OCI-LY7 (cell line): ENCODE measurements at regions not wholly inside any gene's neighbourhood (a gene's known extent, or its start where the extent isn't known, plus 50 kb on each side); places are given as distances from the start of the nearest gene placed in this dataset.

Source experiments
- BruUV-seq: library from RNA; stranded (reverse); fragments of 400-500 nt; replicated peaks from 2 replicates; lab custom pipeline; 2021; lab: Mats Ljungman, UMichigan
- CTCF ChIA-PET: fragments of 300-600 bp; sonication (Branson Sonifier 250); formaldehyde crosslinking; loops from one replicate; lab custom pipeline; 2022; ENCODE audit warnings: antibody characterized with exemption; ENCODE audit not compliant: unreplicated experiment; lab: Charles Lee
- POLR2A ChIA-PET: fragments of 300-600 bp; sonication (Branson Sonifier 250); formaldehyde crosslinking; loops from one replicate; lab custom pipeline; 2022; ENCODE audit warnings: antibody characterized with exemption; lab: Charles Lee
- DNase-seq: peaks from one replicate; pipeline ENCODE4 v3.0.0-alpha.2; 2015; ENCODE audit warnings: low spot score
- H2AFZ ChIP-seq: fragments of 200-600 bp; sonication (generic), shearing (Covaris generic); 2 replicates; pipeline ENCODE4 v1.6.1; 2014; ENCODE audit warnings: mild to moderate bottlenecking, antibody characterized with exemption, low read length, moderate library complexity
- H3K27ac ChIP-seq: fragments of 200-600 bp; sonication (generic); 2 replicates; pipeline ENCODE4 v1.5.1; 2014; ENCODE audit warnings: mixed run types, low read depth, mild to moderate bottlenecking, moderate library complexity, low read length, inconsistent platforms; ENCODE audit not compliant: poor library complexity, severe bottlenecking
- H3K36me3 ChIP-seq: fragments of 200-600 bp; sonication (generic); 2 replicates; pipeline ENCODE4 v1.6.1; 2014; ENCODE audit warnings: mild to moderate bottlenecking, antibody characterized with exemption, low read length, moderate library complexity, mixed read lengths; ENCODE audit not compliant: insufficient read depth
- H3K4me1 ChIP-seq: fragments of 200-600 bp; sonication (generic); 2 replicates; pipeline ENCODE4 v1.5.1; 2014; ENCODE audit warnings: mild to moderate bottlenecking, low read length; ENCODE audit not compliant: insufficient read depth, poor library complexity, severe bottlenecking
- H3K4me2 ChIP-seq: fragments of 200-600 bp; sonication (generic); 2 replicates; pipeline ENCODE4 v1.6.1; 2014; ENCODE audit warnings: mild to moderate bottlenecking, low read length
- H3K4me3 ChIP-seq: fragments of 200-600 bp; sonication (generic); 2 replicates; pipeline ENCODE4 v1.5.1; 2014; ENCODE audit warnings: mild to moderate bottlenecking, low read depth, low read length; ENCODE audit not compliant: poor library complexity, severe bottlenecking
- H3K79me2 ChIP-seq: fragments of 200-600 bp; sonication (generic); 2 replicates; pipeline ENCODE4 v1.6.1; 2016; ENCODE audit warnings: low read depth, mild to moderate bottlenecking, low read length, moderate library complexity, mixed read lengths; ENCODE audit not compliant: insufficient read depth
- H3K9me2 ChIP-seq: fragments of 200-600 bp; sonication (generic); 2 replicates; pipeline ENCODE4 v1.6.1; 2016; ENCODE audit warnings: mild to moderate bottlenecking, low read length, mixed read lengths; ENCODE audit not compliant: insufficient read depth
- H3K9me3 ChIP-seq: fragments of 200-600 bp; sonication (generic); 2 replicates; pipeline ENCODE4 v1.6.1; 2014; ENCODE audit warnings: mild to moderate bottlenecking, mixed run types, low read length, mixed read lengths
- H4K20me1 ChIP-seq: fragments of 200-600 bp; sonication (generic); 2 replicates; pipeline ENCODE4 v1.6.1; 2014; ENCODE audit warnings: mild to moderate bottlenecking, antibody characterized with exemption, low read length, moderate library complexity, mixed read lengths; ENCODE audit not compliant: insufficient read depth
- EZH2phosphoT487 ChIP-seq: fragments of 200-600 bp; sonication (generic); IDR thresholded peaks from 2 replicates; pipeline ENCODE4 v1.6.1; 2018; ENCODE audit warnings: low read depth, borderline replicate concordance, mild to moderate bottlenecking, mixed run types, antibody characterized with exemption, low read length, moderate library complexity, mixed read lengths
- intact Hi-C: fragments of 100-400 bp; cut with micrococcal nuclease; formaldehyde crosslinking; loops from one replicate; pipeline ENCODE4 v1.10.0; 2022; ENCODE audit not compliant: unreplicated experiment
- TF ChIP-seq, protein P1 (sequence below): fragments of 200-600 bp; sonication (generic); conservative IDR thresholded peaks from 2 replicates; pipeline ENCODE4 v1.5.1; 2014; ENCODE audit warnings: mild to moderate bottlenecking, antibody characterized with exemption, low read length, moderate library complexity, mixed read lengths

DNA sequence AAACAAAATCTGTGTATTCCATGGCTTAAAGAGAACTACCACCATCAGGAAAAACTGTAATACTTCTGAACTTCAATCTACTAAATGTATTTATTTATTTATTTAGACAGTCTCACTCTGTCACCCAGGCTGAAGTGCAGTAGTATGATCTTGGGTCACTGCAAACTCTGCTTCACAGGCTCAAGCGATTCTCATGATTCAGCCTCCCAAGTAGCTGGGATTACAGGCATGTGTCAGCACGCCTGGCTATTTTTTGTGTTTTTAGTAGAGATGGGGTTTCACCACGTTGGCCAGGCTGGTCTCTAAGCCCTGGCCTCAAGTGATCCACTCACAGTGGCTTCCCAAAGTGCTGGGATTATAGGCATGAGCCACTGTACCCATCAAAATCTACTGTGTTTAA lies 202.3 kb upstream of the POU1F1 start:
- H3K4me3 ChIP-seq, result no peak overlapping the region
- no peak overlapping the region for H2AFZ ChIP-seq
- BruUV-seq, result no TSS peak
- ChIA-PET CTCF (no interaction called here), POLR2A (no interaction called here)
- no peak for TF ChIP-seq EZH2phosphoT487
- TF ChIP-seq, protein P1, sequence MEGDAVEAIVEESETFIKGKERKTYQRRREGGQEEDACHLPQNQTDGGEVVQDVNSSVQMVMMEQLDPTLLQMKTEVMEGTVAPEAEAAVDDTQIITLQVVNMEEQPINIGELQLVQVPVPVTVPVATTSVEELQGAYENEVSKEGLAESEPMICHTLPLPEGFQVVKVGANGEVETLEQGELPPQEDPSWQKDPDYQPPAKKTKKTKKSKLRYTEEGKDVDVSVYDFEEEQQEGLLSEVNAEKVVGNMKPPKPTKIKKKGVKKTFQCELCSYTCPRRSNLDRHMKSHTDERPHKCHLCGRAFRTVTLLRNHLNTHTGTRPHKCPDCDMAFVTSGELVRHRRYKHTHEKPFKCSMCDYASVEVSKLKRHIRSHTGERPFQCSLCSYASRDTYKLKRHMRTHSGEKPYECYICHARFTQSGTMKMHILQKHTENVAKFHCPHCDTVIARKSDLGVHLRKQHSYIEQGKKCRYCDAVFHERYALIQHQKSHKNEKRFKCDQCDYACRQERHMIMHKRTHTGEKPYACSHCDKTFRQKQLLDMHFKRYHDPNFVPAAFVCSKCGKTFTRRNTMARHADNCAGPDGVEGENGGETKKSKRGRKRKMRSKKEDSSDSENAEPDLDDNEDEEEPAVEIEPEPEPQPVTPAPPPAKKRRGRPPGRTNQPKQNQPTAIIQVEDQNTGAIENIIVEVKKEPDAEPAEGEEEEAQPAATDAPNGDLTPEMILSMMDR, result no peak
- H3K9me2 ChIP-seq, result no peaks in the 10 kb centered on the region
- no peaks in the 10 kb centered on the region for H3K9me3 ChIP-seq
- no peaks in the 10 kb centered on the region for H3K36me3 ChIP-seq
- no peaks in the 10 kb centered on the region for H3K79me2 ChIP-seq
- H3K4me2 ChIP-seq, result no peak overlapping the region
- no peaks in the 10 kb centered on the region for H3K4me1 ChIP-seq
- DNase-seq, result no peak
- no peaks in the 10 kb centered on the region for H4K20me1 ChIP-seq
- intact Hi-C loops, result loop anchor here (1.0 kb wide), 1 partner anchor 16 kb away; no protein-coding TSS in a partner anchor
- no peak overlapping the region for H3K27ac ChIP-seq

DNA sequence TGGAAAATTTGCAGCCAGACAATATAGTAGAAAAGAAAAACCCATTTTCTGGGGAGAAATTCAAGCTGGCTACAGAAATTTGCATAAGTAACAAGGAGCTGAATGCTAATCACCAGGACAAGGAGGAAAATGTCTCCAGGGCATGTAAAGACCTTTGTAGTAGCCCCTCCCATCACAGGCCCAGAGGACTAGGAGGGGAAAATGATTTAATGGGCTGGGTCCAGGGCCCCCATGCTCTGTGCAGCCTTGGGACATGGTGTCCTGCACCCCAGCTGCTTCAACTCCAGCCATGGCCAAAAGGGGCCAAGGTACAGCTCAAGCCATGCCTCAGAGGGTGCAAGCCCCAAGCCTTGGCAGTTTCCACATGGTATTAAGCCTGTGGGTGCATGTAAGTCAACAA lies 197.6 kb upstream of the POU1F1 start:
- no TSS peak for BruUV-seq
- H3K4me2 ChIP-seq, result no peak overlapping the region
- no peak overlapping the region for H2AFZ ChIP-seq
- intact Hi-C loops, result no loop called here
- no peak for DNase-seq
- H3K36me3 ChIP-seq, result no peaks in the 10 kb centered on the region
- no peak for TF ChIP-seq EZH2phosphoT487
- TF ChIP-seq, protein P1, result no peak
- H3K4me3 ChIP-seq, result no peak overlapping the region
- H3K9me2 ChIP-seq, result no peaks in the 10 kb centered on the region
- POLR2A ChIA-PET, result no interaction called here
- no peaks in the 10 kb centered on the region for H4K20me1 ChIP-seq
- no peaks in the 10 kb centered on the region for H3K9me3 ChIP-seq
- H3K4me1 ChIP-seq, result no peaks in the 10 kb centered on the region
- CTCF ChIA-PET, result no interaction called here
- H3K79me2 ChIP-seq, result no peaks in the 10 kb centered on the region
- H3K27ac ChIP-seq, result no peak overlapping the region

DNA sequence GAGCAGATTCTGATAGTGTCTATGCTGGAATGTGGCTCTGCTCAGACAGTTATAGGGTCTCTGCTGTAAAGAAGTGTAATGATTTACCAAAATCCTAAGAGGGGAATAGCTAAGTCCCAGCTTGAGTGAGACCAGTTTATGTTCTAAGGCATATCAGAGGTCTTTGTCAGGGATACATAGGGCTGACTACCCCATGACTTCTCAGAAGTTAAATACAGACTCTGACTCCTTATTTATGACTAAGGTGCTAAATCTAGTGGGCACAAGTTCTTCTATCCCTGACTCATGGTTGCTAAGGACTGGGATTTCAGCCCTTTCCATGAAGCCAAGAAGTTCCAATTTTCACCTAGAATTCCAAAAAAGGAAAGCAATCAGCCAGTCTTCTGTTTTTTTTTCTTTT lies 192.6 kb upstream of the POU1F1 start:
- Histone ChIP-seq H4K20me1 (no peaks in the 10 kb centered on the region), H3K9me3 (0 out of 2 replicates have a peak, but pooled peaks cover 5% of the 10 kb centered on the region), H3K4me3 (no peak overlapping the region), H2AFZ (no peak overlapping the region), H3K27ac (no peak overlapping the region), H3K36me3 (no peaks in the 10 kb centered on the region), H3K4me2 (no peak overlapping the region), H3K79me2 (no peaks in the 10 kb centered on the region), H3K9me2 (no peaks in the 10 kb centered on the region), H3K4me1 (no peaks in the 10 kb centered on the region)
- BruUV-seq, result no TSS peak
- no peak for TF ChIP-seq EZH2phosphoT487
- TF ChIP-seq, protein P1, result no peak
- POLR2A ChIA-PET, result no interaction called here
- DNase-seq, result no peak
- intact Hi-C loops, result no loop called here
- CTCF ChIA-PET, result no interaction called here
